ENCODE measurements at regions not wholly inside any gene's neighbourhood (a gene's known extent, or its start where the extent isn't known, plus 50 kb on each side); places are given as distances from the start of the nearest gene placed in this dataset.

- DNase-seq: no peak
Observed at GRCh38 chr18:41449612-41450011, 505.4 kb upstream of the PIK3C3 start.

- no peak for DNase-seq
Observed at GRCh38 chr18:41444943-41445342, 510.1 kb upstream of the PIK3C3 start.

GRCh38 chr18:41436772-41437171 is 518.3 kb upstream of the PIK3C3 start:
- DNase-seq: no peak

- DNase-seq: no peak
Observed at GRCh38 chr18:41418598-41418997, 536.4 kb upstream of the PIK3C3 start.

- no peak for DNase-seq
Observed at GRCh38 chr18:41416044-41416443, 539.0 kb upstream of the PIK3C3 start.

- DNase-seq: no peak
Observed at GRCh38 chr18:41410006-41410405, 545.0 kb upstream of the PIK3C3 start.

- no peak for DNase-seq
Observed at GRCh38 chr18:41406834-41407233, 548.2 kb upstream of the PIK3C3 start.

GRCh38 chr18:41396861-41397260 is 558.2 kb upstream of the PIK3C3 start:
- DNase-seq: no peak

GRCh38 chr18:41396211-41396610 is 558.8 kb upstream of the PIK3C3 start:
- DNase-seq: no peak

GRCh38 chr18:41395695-41396094 is 559.3 kb upstream of the PIK3C3 start:
- no peak for DNase-seq

- DNase-seq: peak; percentile 67
Observed at GRCh38 chr18:41391616-41392595, 563.1 kb upstream of the PIK3C3 start.

- no peak for DNase-seq
Observed at GRCh38 chr18:41390309-41390708, 564.7 kb upstream of the PIK3C3 start.

- DNase-seq: no peak
Observed at GRCh38 chr18:41378598-41378997, 576.4 kb upstream of the PIK3C3 start.

GRCh38 chr18:41373612-41374011 is 581.4 kb upstream of the PIK3C3 start:
- DNase-seq: no peak

- DNase-seq: no peak
Observed at GRCh38 chr18:41372046-41372665, 582.9 kb upstream of the PIK3C3 start.

GRCh38 chr18:41371156-41372045 is 583.6 kb upstream of the PIK3C3 start:
- DNase-seq: no peak

- DNase-seq: no peak
Observed at GRCh38 chr18:41370740-41371139, 584.3 kb upstream of the PIK3C3 start.

- DNase-seq: no peak
Observed at GRCh38 chr18:41357708-41358107, 597.3 kb upstream of the PIK3C3 start.

GRCh38 chr18:41353777-41354528 is 601.1 kb upstream of the PIK3C3 start:
- no peak for DNase-seq

- DNase-seq: no peak
Observed at GRCh38 chr18:41351430-41351829, 603.6 kb upstream of the PIK3C3 start.

GRCh38 chr18:41347057-41347456 is 608.0 kb upstream of the PIK3C3 start:
- no peak for DNase-seq

- no peak for DNase-seq
Observed at GRCh38 chr18:41343808-41344207, 611.2 kb upstream of the PIK3C3 start.

Measured in hematopoietic multipotent progenitor cell treated with erythropoietin and hydrocortisone succinate and interleukin-3 and kit ligand, for 6 days (in vitro differentiated cells).